Activated T-helper 1 cell treated with Interleukin-2 at 50 U/mL for 16 hours (primary cell): ENCODE measurements at regions not wholly inside any gene's neighbourhood (a gene's known extent, or its start where the extent isn't known, plus 50 kb on each side); places are given as distances from the start of the nearest gene placed in this dataset.
A peak's percentile ranks its signal among the peaks of the same experiment; 100 is the strongest.
"Not testable (repeated sequence)": the region's sequence is repeated elsewhere in the genome, so short reads cannot be mapped to it uniquely, and the experiment has no call there.

ENCODE experiments used
- DNase-seq: peaks from one replicate; pipeline ENCODE4 v3.0.0-alpha.2; 2020; ENCODE audit warnings: low read depth

GRCh38 chr11:35046681-35047080, 92.3 kb upstream of the CD44 start:
- no peak for DNase-seq

GRCh38 chr11:35047179-35047578, 91.8 kb upstream of the CD44 start:
- DNase-seq, result peak; percentile 20

DNA sequence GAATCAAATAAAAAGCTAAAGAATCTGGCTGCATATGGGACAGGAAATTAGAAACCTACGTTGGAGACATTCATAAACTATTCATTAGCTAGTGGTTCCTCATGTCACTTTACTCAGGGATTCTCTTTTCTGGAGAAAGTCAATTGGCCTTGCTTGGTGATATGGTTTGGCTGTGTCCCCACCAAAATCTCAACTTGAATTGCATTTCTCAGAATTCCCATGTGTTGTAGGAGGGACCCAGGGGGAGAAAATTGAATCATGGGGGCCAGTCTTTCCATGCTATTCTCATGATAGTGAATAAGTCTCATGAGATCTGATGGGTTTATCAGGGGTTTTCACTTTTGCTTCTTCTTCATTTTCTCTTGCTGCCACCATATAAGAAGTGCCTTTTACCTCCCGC, 91.2 kb upstream of the CD44 start:
- DNase-seq, result no peak

- not testable (repeated sequence) for DNase-seq
These were observed 90.6 kb upstream of the CD44 start for GRCh38 chr11:35048346-35048745.

DNA sequence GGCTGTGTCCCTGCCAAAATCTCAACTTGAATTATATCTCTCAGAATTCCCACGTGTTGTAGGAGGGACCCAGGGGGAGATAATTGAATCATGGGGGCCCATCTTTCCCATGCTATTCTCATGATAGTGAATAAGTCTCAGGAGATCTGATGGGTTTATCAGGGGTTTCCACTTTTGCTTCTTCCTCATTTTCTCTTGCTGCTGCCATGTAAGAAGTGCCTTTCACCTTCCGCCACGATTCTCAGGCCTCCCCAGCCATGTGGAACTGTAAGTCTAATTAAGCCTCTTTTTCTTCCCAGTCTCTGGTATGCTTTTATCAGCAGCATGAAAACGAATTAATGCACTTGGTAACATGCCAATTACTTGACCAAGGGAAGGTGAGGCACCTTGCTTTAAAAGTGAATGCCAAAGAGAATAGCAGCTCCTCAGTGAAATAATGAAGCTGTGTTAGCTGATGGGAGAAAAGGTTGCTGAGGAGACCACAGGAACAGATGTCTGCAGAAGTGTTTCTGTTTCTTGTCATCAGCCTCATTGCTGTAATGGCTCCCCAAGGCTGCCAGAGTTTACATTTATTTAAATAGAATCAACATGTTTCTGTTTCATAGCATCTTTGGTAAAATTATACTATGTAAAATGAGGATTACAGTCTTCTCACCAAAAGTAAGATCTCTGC, 89.0 kb upstream of the CD44 start:
- DNase-seq, result no peak

DNA sequence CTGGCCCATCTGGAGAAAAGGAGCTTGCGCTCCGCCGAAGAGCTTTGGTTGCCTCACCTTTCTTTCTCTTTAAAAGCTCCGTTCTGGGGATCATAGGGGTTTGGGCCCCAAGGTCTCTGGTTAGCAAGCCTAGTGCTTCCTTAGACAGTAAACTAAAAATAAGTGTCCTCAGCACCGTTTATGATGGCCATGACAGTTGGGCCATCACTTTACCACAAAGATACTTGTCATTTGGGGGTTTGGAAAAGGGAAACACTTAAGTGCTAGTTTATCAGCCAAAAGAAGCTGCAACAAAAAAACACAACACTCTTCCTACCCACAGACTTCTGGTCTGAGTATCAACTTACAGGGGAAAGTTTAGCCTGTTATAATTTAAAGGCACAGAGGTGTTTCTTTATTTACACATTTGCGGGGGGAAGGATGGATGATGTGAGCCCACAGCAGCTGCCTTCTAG, 88.4 kb upstream of the CD44 start:
- no peak for DNase-seq

DNA sequence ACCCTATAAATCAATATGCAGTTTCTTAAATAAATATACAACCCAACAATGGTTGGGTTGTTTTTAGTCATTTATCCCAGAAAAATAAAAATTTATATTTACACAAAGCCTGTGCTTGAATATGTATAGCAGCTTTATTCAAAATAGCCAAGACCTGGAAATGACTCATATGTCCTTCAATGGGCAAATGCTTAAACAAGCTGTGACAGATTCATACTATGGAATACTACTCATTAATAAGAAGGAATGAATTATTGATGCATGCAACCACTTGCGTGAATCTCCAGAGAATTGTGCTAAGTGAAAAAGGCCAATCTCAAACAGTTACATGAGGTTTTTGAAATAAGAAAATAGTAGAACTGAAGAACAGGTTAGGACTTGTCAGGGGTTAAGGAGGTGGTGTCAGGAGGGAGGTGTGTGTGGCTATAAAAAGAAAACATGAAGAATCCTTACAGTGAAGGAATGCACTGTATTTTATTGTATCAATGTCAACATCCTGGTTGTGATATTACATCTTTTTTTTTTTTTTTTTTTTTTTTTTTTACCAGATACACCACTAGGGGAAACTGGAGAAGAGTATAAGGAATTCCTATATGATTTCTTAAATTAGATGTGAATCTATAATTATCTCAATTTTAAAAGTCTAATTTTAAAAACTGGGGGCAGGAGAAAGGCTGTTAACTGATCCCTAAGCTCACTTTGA, 82.4 kb upstream of the CD44 start:
- DNase-seq, result no peak

DNA sequence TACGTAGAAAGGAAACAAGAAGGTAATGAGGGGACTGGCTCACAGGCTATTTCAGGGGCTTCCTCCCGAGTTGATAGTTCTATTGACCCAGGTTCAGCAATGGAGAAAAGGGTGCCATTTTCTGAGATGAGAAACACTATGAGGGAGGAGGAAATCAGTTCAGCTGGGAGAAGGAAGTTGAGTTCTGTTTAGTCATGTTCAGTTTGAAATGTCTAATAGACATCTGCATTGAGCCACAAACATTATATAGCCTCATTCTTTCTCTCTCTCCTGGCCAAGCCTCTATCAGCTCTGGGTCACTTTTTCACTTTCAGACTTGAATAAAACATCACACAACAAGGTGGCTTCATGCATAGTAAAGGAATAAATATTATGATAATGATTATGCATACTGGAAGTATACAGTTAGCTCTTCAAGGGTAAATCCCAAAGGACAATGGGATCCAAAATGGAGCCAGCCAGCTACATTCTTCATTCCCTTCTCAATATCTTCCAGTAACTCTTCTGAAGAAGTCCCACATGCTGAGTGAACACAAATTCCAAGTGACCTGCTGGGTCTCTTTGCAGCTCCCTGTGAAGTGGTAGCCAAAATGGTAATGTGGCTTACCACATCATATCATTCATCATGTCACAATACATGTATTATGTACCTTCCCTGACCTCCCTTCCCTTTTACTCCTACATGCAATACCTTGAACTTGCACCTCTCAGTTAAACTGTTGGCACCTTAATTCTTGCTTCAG, 80.9 kb upstream of the CD44 start:
- DNase-seq, result no peak

DNA sequence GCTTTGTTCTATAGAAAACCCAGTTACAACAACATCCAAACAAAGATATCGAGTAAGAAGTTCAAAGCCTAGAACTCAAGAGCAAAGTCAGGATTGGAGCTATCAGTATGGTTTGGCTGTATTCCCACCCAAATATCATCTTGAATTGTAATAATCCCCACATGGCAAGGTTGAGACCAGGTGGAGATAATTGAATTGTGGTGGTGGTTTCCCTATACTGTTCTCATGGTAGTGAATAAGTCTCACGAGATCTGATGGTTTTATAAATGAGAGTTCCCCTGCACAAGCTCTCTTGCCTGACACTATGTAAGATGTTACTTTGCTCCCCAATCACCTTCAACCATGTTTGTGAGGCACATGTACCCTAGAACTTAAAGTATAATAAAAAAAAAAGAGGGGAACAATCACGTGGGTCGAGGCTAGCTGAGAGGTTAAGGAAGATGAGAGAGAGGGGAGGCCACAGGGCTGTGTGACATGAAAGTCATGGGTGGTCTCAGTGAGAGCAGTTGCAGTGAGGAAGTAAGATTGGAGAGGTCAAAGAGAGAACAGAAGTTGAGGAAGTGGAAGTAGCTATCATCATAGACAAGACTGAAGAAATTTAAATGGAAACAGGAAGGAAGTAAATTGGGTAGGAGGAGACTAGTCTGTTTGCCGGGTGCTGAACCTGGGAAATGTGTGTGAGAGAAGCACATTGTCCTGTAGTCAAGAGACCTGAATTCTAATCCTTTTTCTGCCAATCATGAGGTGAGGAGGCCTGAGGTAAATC, 80.1 kb upstream of the CD44 start:
- no peak for DNase-seq

- no peak for DNase-seq
These were observed 77.2 kb upstream of the CD44 start for GRCh38 chr11:35061516-35062440.

DNA sequence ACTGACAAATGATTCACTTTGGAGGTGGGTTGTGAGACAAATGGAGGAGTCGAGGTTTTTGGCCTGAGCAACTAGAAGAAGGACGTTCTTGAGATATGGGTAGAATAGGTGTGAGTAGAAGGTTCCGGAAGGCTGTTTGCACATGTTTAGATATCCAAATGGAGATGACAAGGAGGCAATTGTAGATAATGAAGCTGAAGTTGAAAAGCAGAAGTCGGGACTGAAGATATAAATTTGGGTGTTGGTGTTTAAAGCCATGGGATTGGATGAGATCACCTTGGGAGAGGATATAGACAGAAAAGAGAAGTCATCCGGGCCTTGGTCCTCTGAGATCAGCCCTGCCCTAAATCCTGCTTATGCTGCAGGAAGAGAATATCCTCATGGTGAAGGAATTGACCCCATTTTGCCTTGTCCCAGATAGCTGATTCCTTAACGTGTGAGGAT, 75.5 kb upstream of the CD44 start:
- DNase-seq, result no peak

DNA sequence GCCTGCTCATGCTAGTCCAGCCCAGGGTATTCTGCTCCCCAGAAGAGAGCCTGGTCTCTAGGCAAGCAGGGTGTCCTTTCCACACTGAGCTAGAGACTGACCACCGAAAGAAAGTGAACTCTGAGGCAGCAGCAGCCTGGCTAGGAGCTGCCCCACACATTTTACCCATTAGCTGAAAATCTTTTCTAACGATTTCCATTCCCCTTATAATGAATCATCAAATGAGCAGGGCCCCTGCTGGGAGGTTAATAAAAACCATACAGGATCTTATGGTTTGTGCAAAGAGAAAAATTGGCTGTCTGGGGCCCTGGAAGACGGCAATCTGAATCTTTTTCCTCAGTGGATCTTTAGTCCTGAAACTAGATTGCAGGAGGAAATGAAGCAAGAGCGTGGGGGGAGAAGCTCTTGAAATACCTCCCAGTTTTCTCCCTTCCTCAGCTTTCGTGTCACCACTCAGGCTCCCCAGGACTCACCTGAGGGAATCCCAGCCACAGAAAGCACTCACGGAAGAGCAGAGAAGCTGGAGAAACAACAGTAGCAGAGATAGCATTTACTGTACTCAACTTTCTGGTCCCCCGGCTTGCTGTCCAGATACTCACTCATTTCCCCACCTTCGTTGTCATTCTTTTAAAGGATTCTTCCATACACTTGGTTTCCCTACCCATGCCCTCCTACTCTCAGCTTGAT, 74.7 kb upstream of the CD44 start:
- no peak for DNase-seq

DNA sequence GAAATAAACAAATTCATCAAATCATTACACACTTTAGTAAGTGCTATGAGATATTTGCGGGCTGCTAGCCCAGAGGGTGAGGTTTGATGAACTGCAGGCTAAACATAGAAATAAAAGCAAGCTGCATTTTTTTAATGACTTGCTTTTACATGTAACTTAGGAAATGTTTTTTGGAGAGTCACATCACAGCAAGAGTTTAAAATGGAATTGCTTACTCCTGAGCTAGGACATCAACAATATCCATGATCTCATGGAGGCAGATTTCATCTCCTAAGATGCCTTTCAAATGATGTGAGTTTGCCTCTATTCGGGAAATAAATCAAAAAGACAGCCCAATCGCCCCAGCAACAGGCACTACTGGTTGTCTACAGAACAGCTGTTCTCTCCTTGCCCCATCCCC, 73.4 kb upstream of the CD44 start:
- no peak for DNase-seq

- no peak for DNase-seq
These were observed 72.9 kb upstream of the CD44 start for GRCh38 chr11:35066030-35066429.

DNA sequence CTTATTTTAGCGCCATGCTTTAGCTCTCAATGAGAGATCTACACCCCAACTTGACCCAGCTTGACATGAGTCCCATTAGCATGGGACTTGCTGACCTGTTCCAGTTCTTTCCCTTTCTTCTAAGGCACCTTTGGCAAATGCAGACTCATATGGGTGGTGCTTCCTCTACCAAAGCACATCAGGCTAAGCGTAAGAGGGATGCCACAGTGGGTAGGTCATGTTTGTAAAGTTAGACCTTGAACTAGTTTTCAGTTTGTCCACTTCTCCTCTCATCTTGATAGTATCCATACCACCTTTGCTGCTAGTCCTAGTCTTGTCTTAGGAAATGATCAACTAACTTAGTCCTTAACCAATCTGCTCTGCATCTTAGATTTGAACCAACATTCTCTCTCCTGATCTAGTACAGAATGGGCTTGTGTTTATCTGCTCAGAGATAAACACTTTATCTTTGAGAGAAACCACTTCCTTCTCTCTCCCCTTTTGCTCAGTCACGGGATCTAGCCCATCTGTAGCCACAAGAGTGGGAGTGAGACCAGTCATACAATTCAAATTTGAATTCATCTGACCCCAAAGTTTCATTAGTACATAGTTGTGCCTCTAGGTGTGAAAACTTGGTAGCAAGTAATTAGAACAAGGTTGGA, 72.1 kb upstream of the CD44 start:
- no peak for DNase-seq

GRCh38 chr11:35071722-35072121, 67.2 kb upstream of the CD44 start:
- no peak for DNase-seq

- no peak for DNase-seq
These were observed 65.1 kb upstream of the CD44 start for GRCh38 chr11:35073691-35074419.

GRCh38 chr11:35076201-35077100, 62.5 kb upstream of the CD44 start:
- no peak for DNase-seq
